ENCODE measurements at regions not wholly inside any gene's neighbourhood (a gene's known extent, or its start where the extent isn't known, plus 50 kb on each side); places are given as distances from the start of the nearest gene placed in this dataset.

DNA sequence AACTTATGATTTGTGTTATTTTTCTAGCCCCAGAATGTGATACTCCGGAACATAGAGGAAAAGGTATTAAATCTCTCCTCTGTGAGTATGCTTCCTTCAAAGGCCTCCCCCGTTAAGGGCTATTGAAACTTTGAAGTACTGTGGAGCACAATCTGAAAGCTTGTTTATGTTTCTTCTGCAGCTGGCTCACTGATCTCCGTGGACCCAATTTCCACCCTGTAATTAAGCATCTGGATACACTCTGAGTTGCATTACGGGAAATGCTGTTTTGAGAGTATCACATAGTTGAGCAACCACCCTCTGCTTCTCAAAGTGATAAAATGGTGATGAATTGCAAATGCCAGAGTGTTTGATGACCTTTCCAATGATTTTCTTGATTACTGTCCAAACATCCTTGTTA, 296.8 kb upstream of the PABPC5 start:
- TF ChIP-seq, protein P1, sequence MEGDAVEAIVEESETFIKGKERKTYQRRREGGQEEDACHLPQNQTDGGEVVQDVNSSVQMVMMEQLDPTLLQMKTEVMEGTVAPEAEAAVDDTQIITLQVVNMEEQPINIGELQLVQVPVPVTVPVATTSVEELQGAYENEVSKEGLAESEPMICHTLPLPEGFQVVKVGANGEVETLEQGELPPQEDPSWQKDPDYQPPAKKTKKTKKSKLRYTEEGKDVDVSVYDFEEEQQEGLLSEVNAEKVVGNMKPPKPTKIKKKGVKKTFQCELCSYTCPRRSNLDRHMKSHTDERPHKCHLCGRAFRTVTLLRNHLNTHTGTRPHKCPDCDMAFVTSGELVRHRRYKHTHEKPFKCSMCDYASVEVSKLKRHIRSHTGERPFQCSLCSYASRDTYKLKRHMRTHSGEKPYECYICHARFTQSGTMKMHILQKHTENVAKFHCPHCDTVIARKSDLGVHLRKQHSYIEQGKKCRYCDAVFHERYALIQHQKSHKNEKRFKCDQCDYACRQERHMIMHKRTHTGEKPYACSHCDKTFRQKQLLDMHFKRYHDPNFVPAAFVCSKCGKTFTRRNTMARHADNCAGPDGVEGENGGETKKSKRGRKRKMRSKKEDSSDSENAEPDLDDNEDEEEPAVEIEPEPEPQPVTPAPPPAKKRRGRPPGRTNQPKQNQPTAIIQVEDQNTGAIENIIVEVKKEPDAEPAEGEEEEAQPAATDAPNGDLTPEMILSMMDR (IDR thresholded peaks at IDR 0.05; ENCODE audit: insufficient read depth, low read depth, low read length), result no peak
- ChIA-PET POLR2A (no interaction called here), CTCF (no interaction called here)
- Histone ChIP-seq H3K27me3 (ENCODE audit: control insufficient read depth, insufficient read depth, low read length) (no peaks in the 10 kb centered on the region), H3K36me3 (ENCODE audit: control insufficient read depth, insufficient read depth, low read length) (no peaks in the 10 kb centered on the region), H3K4me3 (ENCODE audit: low read depth, low read length) (no peak overlapping the region)
- DNase-seq (ENCODE audit: low read depth), result no peak
